Esophagus muscularis mucosa (tissue), 4 donors: ENCODE measurements at regions not wholly inside any gene's neighbourhood (a gene's known extent, or its start where the extent isn't known, plus 50 kb on each side); places are given as distances from the start of the nearest gene placed in this dataset.
"Not testable (repeated sequence)": the region's sequence is repeated elsewhere in the genome, so short reads cannot be mapped to it uniquely, and the experiment has no call there.

ENCODE experiments used
- DNase-seq: peaks from one replicate; pipeline ENCODE4 v3.0.0-alpha.2; 2017; ENCODE audit errors: extremely low spot score
- H3K27ac ChIP-seq, 4 donors: fragments of 200-600 bp; sonication (generic); replicated peaks in 1 of 4; 1 replicate in 3 of 4; 2 replicates in 1 of 4; pipeline ENCODE4 v1.5.1; 2016 to 2019; ENCODE audit warnings: mild to moderate bottlenecking in 1 of 4
- H3K27me3 ChIP-seq, 4 donors: fragments of 200-600 bp; sonication (generic); one replicate each; pipeline versions ENCODE4 v1.5.1 to v1.6.0; 2016 to 2019
- H3K36me3 ChIP-seq, 4 donors: fragments of 200-600 bp; sonication (generic); one replicate each; pipeline ENCODE4 v1.5.1; 2016 to 2019
- H3K4me1 ChIP-seq, 4 donors: fragments of 200-600 bp; sonication (generic); one replicate each; pipeline ENCODE4 v1.5.1; 2016 to 2019
- H3K4me3 ChIP-seq, 4 donors: fragments of 200-600 bp; sonication (generic); 1 replicate in 2 of 4; 2 replicates in 2 of 4; pipeline ENCODE4 v1.5.1; 2016 to 2019; ENCODE audit warnings: mild to moderate bottlenecking in 4 of 4, moderate library complexity in 1 of 4
- H3K9me3 ChIP-seq, 4 donors: fragments of 200-600 bp; sonication (generic); 1 replicate in 3 of 4; 2 replicates in 1 of 4; pipeline ENCODE4 v1.5.1; 2016 to 2019
- WGBS: methylation state at CpG from one replicate; pipeline ENCODE4 v1.1.5; 2018; 5-methylcytosine and 5-hydroxymethylcytosine counted together
- intact Hi-C: fragments of 100-400 bp; cut with DNase I; formaldehyde crosslinking; loops from one replicate; pipeline ENCODE4 v1.15.1; 2023

GRCh38 chr9:94387338-94388010, 59.0 kb upstream of the NUTM2F start:
- H3K27ac ChIP-seq, H3K36me3 ChIP-seq, intact Hi-C loops, DNase-seq, H3K27me3 ChIP-seq, H3K4me1 ChIP-seq, H3K4me3 ChIP-seq, H3K9me3 ChIP-seq: not testable (repeated sequence)
- WGBS: 88% methylated on average over 5 of the region's 5 CpGs

- DNase-seq, H3K36me3 ChIP-seq, intact Hi-C loops, H3K27ac ChIP-seq, H3K4me1 ChIP-seq, H3K9me3 ChIP-seq, H3K4me3 ChIP-seq, H3K27me3 ChIP-seq: not testable (repeated sequence)
- 96% methylated on average over 2 of the region's 2 CpGs for WGBS
Observed at GRCh38 chr9:94388011-94388406, 59.6 kb upstream of the NUTM2F start.

- H3K27ac ChIP-seq, H3K27me3 ChIP-seq, H3K9me3 ChIP-seq, H3K36me3 ChIP-seq, H3K4me3 ChIP-seq, DNase-seq, intact Hi-C loops, H3K4me1 ChIP-seq: not testable (repeated sequence)
- 98% methylated on average over 3 of the region's 5 CpGs for WGBS
Observed at GRCh38 chr9:94390425-94391098, 62.1 kb upstream of the NUTM2F start.

GRCh38 chr9:94392971-94393624, 64.7 kb upstream of the NUTM2F start:
- DNase-seq, H3K27me3 ChIP-seq, intact Hi-C loops, H3K27ac ChIP-seq, H3K4me3 ChIP-seq, H3K9me3 ChIP-seq, H3K36me3 ChIP-seq, H3K4me1 ChIP-seq: not testable (repeated sequence)
- no CpG with 5 or more reads among the region's 2 CpGs for WGBS

GRCh38 chr9:94397766-94398379, 69.4 kb upstream of the NUTM2F start:
- H3K4me3 ChIP-seq: not testable (repeated sequence)
- WGBS: 89% methylated on average over 3 of the region's 3 CpGs

GRCh38 chr9:94400461-94400860, 72.0 kb upstream of the NUTM2F start:
- H3K36me3 ChIP-seq, intact Hi-C loops, H3K27ac ChIP-seq, H3K27me3 ChIP-seq, DNase-seq, H3K4me1 ChIP-seq, H3K4me3 ChIP-seq, H3K9me3 ChIP-seq: not testable (repeated sequence)
- 82% methylated on average over 4 of the region's 4 CpGs for WGBS

More at GRCh38 chr9:94397766-94398379, 69.4 kb upstream of the NUTM2F start:
- intact Hi-C loops, H3K36me3 ChIP-seq, H3K4me1 ChIP-seq, DNase-seq, H3K27me3 ChIP-seq, H3K27ac ChIP-seq, H3K9me3 ChIP-seq: not testable (repeated sequence)

- H3K4me3 ChIP-seq, H3K27ac ChIP-seq, H3K27me3 ChIP-seq, H3K4me1 ChIP-seq, H3K36me3 ChIP-seq, intact Hi-C loops, DNase-seq, H3K9me3 ChIP-seq: not testable (repeated sequence)
- 97% methylated on average over 1 of the region's 1 CpG for WGBS
Observed at GRCh38 chr9:94402795-94403194, 74.4 kb upstream of the NUTM2F start.

- H3K27me3 ChIP-seq, H3K27ac ChIP-seq, H3K4me3 ChIP-seq, H3K9me3 ChIP-seq, DNase-seq, H3K4me1 ChIP-seq, intact Hi-C loops, H3K36me3 ChIP-seq: not testable (repeated sequence)
- 86% methylated on average over 3 of the region's 3 CpGs for WGBS
Observed at GRCh38 chr9:94403571-94403970, 75.1 kb upstream of the NUTM2F start.

- WGBS: 90% methylated on average over 2 of the region's 2 CpGs
- intact Hi-C loops: not testable (repeated sequence)
Observed at GRCh38 chr9:94413665-94414064, 85.2 kb upstream of the NUTM2F start.

GRCh38 chr9:94415111-94415510, 86.7 kb upstream of the NUTM2F start:
- H3K27ac ChIP-seq, H3K36me3 ChIP-seq, H3K4me1 ChIP-seq, H3K27me3 ChIP-seq, DNase-seq, intact Hi-C loops, H3K4me3 ChIP-seq, H3K9me3 ChIP-seq: not testable (repeated sequence)
- 90% methylated on average over 5 of the region's 5 CpGs for WGBS

More at GRCh38 chr9:94413665-94414064, 85.2 kb upstream of the NUTM2F start:
- DNase-seq, H3K4me3 ChIP-seq, H3K9me3 ChIP-seq, H3K27ac ChIP-seq, H3K4me1 ChIP-seq, H3K36me3 ChIP-seq, H3K27me3 ChIP-seq: not testable (repeated sequence)

GRCh38 chr9:94420098-94420497, 91.7 kb upstream of the NUTM2F start:
- intact Hi-C loops, DNase-seq, H3K36me3 ChIP-seq, H3K27ac ChIP-seq, H3K4me1 ChIP-seq, H3K4me3 ChIP-seq, H3K9me3 ChIP-seq, H3K27me3 ChIP-seq: not testable (repeated sequence)
- 73% methylated on average over 5 of the region's 5 CpGs for WGBS

- H3K27ac ChIP-seq, DNase-seq, H3K4me1 ChIP-seq, intact Hi-C loops, H3K4me3 ChIP-seq, H3K27me3 ChIP-seq, H3K36me3 ChIP-seq, H3K9me3 ChIP-seq: not testable (repeated sequence)
- WGBS: over 99% methylated on average over 9 of the region's 9 CpGs
Observed at GRCh38 chr9:94421951-94422350, 93.5 kb upstream of the NUTM2F start.
